ENCODE measurements at regions not wholly inside any gene's neighbourhood (a gene's known extent, or its start where the extent isn't known, plus 50 kb on each side); places are given as distances from the start of the nearest gene placed in this dataset.

DNA sequence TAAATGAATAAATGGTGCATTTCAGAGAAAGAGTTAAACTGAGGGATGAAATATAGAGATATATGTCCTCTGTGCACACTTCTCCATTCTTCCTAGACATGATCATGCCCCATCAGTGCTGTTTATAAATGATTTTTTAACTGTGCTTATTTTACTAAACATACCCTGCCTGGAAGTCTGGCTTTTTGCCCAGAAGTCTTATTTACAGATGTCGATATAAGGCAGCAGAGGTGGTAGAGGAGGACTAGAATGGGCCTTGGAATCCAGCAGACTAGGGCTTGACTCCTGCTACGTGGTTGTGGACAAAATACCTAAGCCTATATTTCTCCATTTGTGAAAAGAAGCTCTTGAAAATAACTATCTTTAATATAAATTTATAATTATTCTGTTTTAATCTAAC lies 355.5 kb downstream of the RAD51AP2 start:
- no peak for DNase-seq
- Histone ChIP-seq H3K9me3 (no peaks in the 10 kb centered on the region), H4K20me1 (ENCODE audit: insufficient read depth) (no peaks in the 10 kb centered on the region), H3K27ac (ENCODE audit: low read depth in 2 of 2, low read length in 1 of 2) (no peak overlapping the region), H3K4me3 (ENCODE audit: low read depth in 2 of 2, low read length in 1 of 2) (no peak overlapping the region), H2AFZ (ENCODE audit: low read depth) (no peak overlapping the region), H3K79me2 (ENCODE audit: insufficient read depth) (no peaks in the 10 kb centered on the region), H3K9me2 (no peaks in the 10 kb centered on the region), H3K4me2 (no peak overlapping the region), H3K4me1 (ENCODE audit: control insufficient read depth in 1 of 2, insufficient read depth in 2 of 2, low read depth in 1 of 2, low read length in 1 of 2) (peaks cover 0 to 2% of the 10 kb centered on the region in 2 experiments; a peak in 1 of 4 replicates), H3K27me3 (ENCODE audit: insufficient read depth) (no peaks in the 10 kb centered on the region), H3K36me3 (replicated peaks in 1 of 2; ENCODE audit: control insufficient read depth in 1 of 2, insufficient read depth in 2 of 2, low read length in 1 of 2) (no peaks in the 10 kb centered on the region), H3F3A (replicated peaks; ENCODE audit: insufficient read depth) (no peaks in the 10 kb centered on the region), H3K9ac (no peak overlapping the region)
- WGBS (ENCODE audit: low lambda C conversion rate): 16% methylated on average over 2 of the region's 2 CpGs
- TF ChIP-seq TAF1 (IDR thresholded peaks at IDR 0.05; ENCODE audit: borderline replicate concordance, low read depth, low read length): no peak
- no peak for TF ChIP-seq YY1 (IDR thresholded peaks at IDR 0.05; ENCODE audit: low read depth)
- no peak for TF ChIP-seq EZH2phosphoT487 (IDR thresholded peaks at IDR 0.05; ENCODE audit: borderline replicate concordance, low read depth)
- TF ChIP-seq, protein P1, sequence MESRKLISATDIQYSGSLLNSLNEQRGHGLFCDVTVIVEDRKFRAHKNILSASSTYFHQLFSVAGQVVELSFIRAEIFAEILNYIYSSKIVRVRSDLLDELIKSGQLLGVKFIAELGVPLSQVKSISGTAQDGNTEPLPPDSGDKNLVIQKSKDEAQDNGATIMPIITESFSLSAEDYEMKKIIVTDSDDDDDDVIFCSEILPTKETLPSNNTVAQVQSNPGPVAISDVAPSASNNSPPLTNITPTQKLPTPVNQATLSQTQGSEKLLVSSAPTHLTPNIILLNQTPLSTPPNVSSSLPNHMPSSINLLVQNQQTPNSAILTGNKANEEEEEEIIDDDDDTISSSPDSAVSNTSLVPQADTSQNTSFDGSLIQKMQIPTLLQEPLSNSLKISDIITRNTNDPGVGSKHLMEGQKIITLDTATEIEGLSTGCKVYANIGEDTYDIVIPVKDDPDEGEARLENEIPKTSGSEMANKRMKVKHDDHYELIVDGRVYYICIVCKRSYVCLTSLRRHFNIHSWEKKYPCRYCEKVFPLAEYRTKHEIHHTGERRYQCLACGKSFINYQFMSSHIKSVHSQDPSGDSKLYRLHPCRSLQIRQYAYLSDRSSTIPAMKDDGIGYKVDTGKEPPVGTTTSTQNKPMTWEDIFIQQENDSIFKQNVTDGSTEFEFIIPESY (IDR thresholded peaks at IDR 0.05; ENCODE audit: borderline replicate concordance, low read depth): no peak
- TF ChIP-seq FOXJ3 (CRISPR knock-in tag; IDR thresholded peaks at IDR 0.05): no peak
- TF ChIP-seq RCOR1 (IDR thresholded peaks at IDR 0.05; ENCODE audit: low read length): no peak
- TF ChIP-seq MXI1 (IDR thresholded peaks at IDR 0.05; ENCODE audit: low read depth, low read length): no peak
- TF ChIP-seq, protein P2, sequence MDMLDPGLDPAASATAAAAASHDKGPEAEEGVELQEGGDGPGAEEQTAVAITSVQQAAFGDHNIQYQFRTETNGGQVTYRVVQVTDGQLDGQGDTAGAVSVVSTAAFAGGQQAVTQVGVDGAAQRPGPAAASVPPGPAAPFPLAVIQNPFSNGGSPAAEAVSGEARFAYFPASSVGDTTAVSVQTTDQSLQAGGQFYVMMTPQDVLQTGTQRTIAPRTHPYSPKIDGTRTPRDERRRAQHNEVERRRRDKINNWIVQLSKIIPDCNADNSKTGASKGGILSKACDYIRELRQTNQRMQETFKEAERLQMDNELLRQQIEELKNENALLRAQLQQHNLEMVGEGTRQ (IDR thresholded peaks at IDR 0.05; ENCODE audit: borderline replicate concordance, low read depth, low read length): no peak
- TF ChIP-seq GATA2 (CRISPR knock-in tag; IDR thresholded peaks at IDR 0.05): no peak
- TF ChIP-seq RFX5 (IDR thresholded peaks at IDR 0.05; ENCODE audit: low read length): no peak
- TF ChIP-seq, protein P3, sequence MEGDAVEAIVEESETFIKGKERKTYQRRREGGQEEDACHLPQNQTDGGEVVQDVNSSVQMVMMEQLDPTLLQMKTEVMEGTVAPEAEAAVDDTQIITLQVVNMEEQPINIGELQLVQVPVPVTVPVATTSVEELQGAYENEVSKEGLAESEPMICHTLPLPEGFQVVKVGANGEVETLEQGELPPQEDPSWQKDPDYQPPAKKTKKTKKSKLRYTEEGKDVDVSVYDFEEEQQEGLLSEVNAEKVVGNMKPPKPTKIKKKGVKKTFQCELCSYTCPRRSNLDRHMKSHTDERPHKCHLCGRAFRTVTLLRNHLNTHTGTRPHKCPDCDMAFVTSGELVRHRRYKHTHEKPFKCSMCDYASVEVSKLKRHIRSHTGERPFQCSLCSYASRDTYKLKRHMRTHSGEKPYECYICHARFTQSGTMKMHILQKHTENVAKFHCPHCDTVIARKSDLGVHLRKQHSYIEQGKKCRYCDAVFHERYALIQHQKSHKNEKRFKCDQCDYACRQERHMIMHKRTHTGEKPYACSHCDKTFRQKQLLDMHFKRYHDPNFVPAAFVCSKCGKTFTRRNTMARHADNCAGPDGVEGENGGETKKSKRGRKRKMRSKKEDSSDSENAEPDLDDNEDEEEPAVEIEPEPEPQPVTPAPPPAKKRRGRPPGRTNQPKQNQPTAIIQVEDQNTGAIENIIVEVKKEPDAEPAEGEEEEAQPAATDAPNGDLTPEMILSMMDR (IDR thresholded peaks at IDR 0.05): no peak
- TF ChIP-seq, protein P4, sequence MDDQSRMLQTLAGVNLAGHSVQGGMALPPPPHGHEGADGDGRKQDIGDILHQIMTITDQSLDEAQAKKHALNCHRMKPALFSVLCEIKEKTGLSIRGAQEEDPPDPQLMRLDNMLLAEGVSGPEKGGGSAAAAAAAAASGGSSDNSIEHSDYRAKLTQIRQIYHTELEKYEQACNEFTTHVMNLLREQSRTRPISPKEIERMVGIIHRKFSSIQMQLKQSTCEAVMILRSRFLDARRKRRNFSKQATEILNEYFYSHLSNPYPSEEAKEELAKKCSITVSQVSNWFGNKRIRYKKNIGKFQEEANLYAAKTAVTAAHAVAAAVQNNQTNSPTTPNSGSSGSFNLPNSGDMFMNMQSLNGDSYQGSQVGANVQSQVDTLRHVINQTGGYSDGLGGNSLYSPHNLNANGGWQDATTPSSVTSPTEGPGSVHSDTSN (IDR thresholded peaks at IDR 0.05): no peak
- no peak for TF ChIP-seq EP300 (IDR thresholded peaks at IDR 0.05; ENCODE audit: borderline replicate concordance in 1 of 2, low read depth in 1 of 2, low read length in 1 of 2)
- TF ChIP-seq NRF1 (IDR thresholded peaks at IDR 0.05; ENCODE audit: low read depth, low read length): no peak
- TF ChIP-seq FOSL2 (IDR thresholded peaks at IDR 0.05; ENCODE audit: borderline replicate concordance, low read depth): no peak
- CTCF ChIA-PET: interaction anchor here (0.9 to 5.9 kb wide), 4 partner anchors 9 to 388 kb away, joined by 3 to 34 read pairs (median 3); no protein-coding TSS in a partner anchor
- POLR2A ChIA-PET: no interaction called here
